Ovary (tissue), 3 donors: ENCODE measurements at regions not wholly inside any gene's neighbourhood (a gene's known extent, or its start where the extent isn't known, plus 50 kb on each side); places are given as distances from the start of the nearest gene placed in this dataset.

ENCODE experiments used
- POLR2A ChIP-seq: fragments of 450-650 bp; IDR thresholded peaks from one replicate; pipeline ENCODE4 v1.6.1; 2017; ENCODE audit warnings: antibody characterized with exemption, mild to moderate bottlenecking, moderate library complexity
- TF ChIP-seq, protein P1 (sequence below), 3 donors: fragments of 450-650 bp in 2 of 3; fragments of 200-600 bp in 1 of 3; IDR thresholded peaks; one replicate each; pipeline versions ENCODE4 v1.5.1 to v1.8.0; 2016 to 2022; ENCODE audit warnings: antibody characterized with exemption in 3 of 3, mild to moderate bottlenecking in 1 of 3
- donor health status: DM: no; HTN: no; CAD: no.

DNA sequence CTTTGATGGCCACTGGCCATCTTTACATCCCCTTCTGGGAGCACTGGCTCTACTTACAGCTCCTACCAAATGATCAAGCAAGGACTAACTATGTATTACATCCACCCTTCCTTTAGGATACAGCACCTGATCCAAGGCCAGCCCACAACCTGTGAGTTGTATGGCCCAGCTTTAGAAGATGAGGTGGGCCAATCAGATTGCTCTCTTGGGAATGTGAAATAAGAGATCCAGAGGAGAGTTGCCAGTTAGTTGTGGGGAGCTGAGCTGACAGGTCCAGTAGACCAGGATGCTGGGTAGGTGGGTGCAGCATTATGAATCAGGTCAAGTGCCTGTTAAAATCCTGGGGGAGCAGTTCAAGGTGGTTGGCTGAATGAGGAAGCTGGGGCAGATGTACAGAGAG is 111.5 kb downstream of the GNL3L start:
- TF ChIP-seq, protein P1, sequence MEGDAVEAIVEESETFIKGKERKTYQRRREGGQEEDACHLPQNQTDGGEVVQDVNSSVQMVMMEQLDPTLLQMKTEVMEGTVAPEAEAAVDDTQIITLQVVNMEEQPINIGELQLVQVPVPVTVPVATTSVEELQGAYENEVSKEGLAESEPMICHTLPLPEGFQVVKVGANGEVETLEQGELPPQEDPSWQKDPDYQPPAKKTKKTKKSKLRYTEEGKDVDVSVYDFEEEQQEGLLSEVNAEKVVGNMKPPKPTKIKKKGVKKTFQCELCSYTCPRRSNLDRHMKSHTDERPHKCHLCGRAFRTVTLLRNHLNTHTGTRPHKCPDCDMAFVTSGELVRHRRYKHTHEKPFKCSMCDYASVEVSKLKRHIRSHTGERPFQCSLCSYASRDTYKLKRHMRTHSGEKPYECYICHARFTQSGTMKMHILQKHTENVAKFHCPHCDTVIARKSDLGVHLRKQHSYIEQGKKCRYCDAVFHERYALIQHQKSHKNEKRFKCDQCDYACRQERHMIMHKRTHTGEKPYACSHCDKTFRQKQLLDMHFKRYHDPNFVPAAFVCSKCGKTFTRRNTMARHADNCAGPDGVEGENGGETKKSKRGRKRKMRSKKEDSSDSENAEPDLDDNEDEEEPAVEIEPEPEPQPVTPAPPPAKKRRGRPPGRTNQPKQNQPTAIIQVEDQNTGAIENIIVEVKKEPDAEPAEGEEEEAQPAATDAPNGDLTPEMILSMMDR (IDR thresholded peaks at IDR 0.05) = no peak
- no peak for TF ChIP-seq POLR2A
